ENCODE measurements at regions not wholly inside any gene's neighbourhood (a gene's known extent, or its start where the extent isn't known, plus 50 kb on each side); places are given as distances from the start of the nearest gene placed in this dataset.

- TF ChIP-seq CTCF (IDR thresholded peaks at IDR 0.05; ENCODE audit: borderline replicate concordance, extremely low read depth, low read length, poor library complexity, severe bottlenecking) (no peak), EZH2 (IDR thresholded peaks at IDR 0.05; ENCODE audit: borderline replicate concordance, low read depth, low read length, severe bottlenecking) (no peak)
These were observed 61.5 kb upstream of the TSC22D1 start for GRCh38 chr13:44637581-44637980.
